ENCODE measurements at regions not wholly inside any gene's neighbourhood (a gene's known extent, or its start where the extent isn't known, plus 50 kb on each side); places are given as distances from the start of the nearest gene placed in this dataset.

DNA sequence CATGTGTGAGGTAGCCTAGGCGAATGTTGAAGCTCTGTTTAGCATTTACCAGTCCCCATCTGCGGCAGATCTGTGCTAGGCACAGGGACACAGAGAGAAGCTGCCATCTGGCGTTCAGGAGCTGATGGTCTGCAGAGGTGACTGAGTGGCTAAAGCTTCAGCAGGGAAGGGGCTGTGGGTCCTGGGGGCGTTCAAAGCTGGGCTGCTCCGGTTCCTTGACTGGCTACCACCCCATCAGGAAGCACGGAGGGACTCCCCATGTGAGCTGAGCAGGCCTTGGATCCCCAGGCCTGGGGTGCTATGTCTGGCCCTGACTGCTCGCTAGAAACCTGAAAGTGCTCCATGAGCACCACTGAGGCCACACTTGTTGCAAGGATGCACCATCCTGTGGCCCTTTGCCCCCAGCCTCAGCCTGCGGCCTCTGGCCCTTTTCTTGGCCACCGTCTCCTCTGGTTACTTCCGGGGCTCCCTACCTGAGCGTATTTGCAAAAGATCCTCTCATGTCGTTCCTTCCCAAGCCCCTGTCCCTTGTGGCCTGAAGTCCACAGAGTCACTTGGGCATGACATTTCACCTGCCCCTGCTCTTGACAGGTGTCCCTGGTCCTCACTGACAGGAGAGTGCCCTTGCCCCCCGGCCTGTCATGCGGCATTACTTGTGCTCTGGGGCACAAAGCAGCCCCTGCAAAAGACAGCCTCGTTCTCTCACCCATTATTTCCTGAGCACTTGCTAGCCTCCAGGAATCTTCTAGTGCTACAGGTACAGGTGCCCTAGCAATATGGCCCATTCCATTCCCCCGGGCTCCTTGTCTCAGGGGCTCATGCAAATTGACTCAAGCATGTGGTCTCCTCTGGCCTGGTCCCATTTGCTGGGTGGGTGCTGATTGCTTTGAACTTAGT lies 108.1 kb downstream of the GLRX3 start:
- Histone ChIP-seq H3K9me3 (ENCODE audit: control insufficient read depth, insufficient read depth, low read length) (no peaks in the 10 kb centered on the region), H3K4me1 (ENCODE audit: control insufficient read depth, insufficient read depth, low read length) (no peaks in the 10 kb centered on the region), H3K36me3 (ENCODE audit: control insufficient read depth, insufficient read depth, low read length) (no peaks in the 10 kb centered on the region), H3K9ac (ENCODE audit: low read depth, low read length) (no peak overlapping the region), H3K27me3 (ENCODE audit: control insufficient read depth, insufficient read depth, low read length) (no peaks in the 10 kb centered on the region), H3K4me3 (ENCODE audit: low read depth, low read length) (no peak overlapping the region)

DNA sequence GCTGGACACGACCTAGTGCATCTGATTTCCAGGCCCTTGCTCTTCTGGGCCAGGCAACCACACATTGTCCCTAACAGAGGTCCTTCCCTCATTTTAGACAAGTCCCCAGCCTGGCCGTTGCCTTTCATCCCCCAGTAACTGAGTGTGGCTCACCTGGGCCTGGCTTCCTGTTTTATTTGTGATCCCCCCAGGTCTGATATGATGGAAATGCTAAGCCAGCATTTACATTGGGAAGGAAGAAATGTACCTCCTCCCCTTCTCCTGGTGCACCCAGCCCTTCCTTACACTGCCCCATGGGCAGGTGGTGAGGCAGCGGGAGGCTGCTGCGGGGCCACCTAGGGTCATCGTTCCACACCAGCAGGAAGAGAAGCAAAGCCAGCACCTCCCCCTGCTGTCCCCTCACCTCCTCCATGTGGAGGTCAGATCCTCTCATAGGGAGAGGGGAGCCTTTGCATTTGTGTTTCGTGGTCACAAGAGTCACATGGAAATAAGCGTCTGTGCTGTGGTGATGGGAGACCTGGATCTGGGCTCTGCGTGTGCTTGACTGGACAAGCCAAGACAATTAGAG lies 108.8 kb downstream of the GLRX3 start:
- Histone ChIP-seq H3K9me3 (ENCODE audit: control insufficient read depth, insufficient read depth, low read length) (no peaks in the 10 kb centered on the region), H3K27me3 (ENCODE audit: control insufficient read depth, insufficient read depth, low read length) (no peaks in the 10 kb centered on the region), H3K4me1 (ENCODE audit: control insufficient read depth, insufficient read depth, low read length) (no peaks in the 10 kb centered on the region), H3K9ac (ENCODE audit: low read depth, low read length) (no peak overlapping the region), H3K36me3 (ENCODE audit: control insufficient read depth, insufficient read depth, low read length) (no peaks in the 10 kb centered on the region), H3K4me3 (ENCODE audit: low read depth, low read length) (no peak overlapping the region)

DNA sequence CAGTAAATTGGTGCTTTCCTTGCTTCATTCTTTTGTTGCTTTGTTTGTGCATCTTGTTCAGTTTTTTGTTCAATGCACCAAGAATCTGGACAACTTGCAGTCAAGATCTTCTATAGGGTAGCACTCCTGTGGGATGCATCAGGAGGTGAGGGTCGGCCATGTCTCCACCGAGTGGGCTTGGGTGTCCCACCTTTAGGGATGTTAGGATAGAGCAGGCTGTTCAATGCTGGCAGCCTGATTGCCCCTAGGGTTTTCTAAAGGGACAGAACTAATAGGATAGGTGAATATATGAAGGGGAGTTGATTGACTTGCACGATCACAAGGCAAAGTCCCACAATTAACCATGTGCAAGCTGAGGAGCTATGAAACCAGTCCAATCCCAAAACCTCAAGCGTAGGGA lies 109.9 kb downstream of the GLRX3 start:
- H3K9ac ChIP-seq (ENCODE audit: low read depth, low read length), result no peak overlapping the region
- no peaks in the 10 kb centered on the region for H3K9me3 ChIP-seq (ENCODE audit: control insufficient read depth, insufficient read depth, low read length)
- no peaks in the 10 kb centered on the region for H3K27me3 ChIP-seq (ENCODE audit: control insufficient read depth, insufficient read depth, low read length)
- H3K36me3 ChIP-seq (ENCODE audit: control insufficient read depth, insufficient read depth, low read length), result no peaks in the 10 kb centered on the region
- H3K4me3 ChIP-seq (ENCODE audit: low read depth, low read length), result no peak overlapping the region
- no peaks in the 10 kb centered on the region for H3K4me1 ChIP-seq (ENCODE audit: control insufficient read depth, insufficient read depth, low read length)

DNA sequence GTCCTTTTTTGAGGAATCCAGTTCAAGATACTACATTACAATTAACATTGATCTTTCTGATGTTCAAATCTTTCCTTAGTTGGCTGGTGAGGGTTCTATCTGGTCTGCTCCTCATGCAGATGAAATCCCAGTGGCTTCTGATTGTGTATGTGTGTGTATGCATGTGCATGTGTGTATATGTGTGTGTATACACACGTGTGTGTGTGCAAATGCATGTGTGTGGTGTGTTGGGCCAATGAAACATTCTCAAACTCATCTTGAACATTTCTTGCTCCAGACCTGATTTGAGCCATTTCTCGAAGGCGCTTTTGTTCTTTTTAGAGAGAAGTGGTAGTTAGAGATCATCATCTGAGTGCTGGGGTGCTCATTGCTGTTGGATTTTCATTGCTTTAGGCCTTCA lies 113.9 kb downstream of the GLRX3 start:
- H3K36me3 ChIP-seq (ENCODE audit: control insufficient read depth, insufficient read depth, low read length), result no peaks in the 10 kb centered on the region
- no peak overlapping the region for H3K4me3 ChIP-seq (ENCODE audit: low read depth, low read length)
- H3K27me3 ChIP-seq (ENCODE audit: control insufficient read depth, insufficient read depth, low read length), result no peaks in the 10 kb centered on the region
- H3K9ac ChIP-seq (ENCODE audit: low read depth, low read length), result no peak overlapping the region
- no peaks in the 10 kb centered on the region for H3K4me1 ChIP-seq (ENCODE audit: control insufficient read depth, insufficient read depth, low read length)
- no peaks in the 10 kb centered on the region for H3K9me3 ChIP-seq (ENCODE audit: control insufficient read depth, insufficient read depth, low read length)

DNA sequence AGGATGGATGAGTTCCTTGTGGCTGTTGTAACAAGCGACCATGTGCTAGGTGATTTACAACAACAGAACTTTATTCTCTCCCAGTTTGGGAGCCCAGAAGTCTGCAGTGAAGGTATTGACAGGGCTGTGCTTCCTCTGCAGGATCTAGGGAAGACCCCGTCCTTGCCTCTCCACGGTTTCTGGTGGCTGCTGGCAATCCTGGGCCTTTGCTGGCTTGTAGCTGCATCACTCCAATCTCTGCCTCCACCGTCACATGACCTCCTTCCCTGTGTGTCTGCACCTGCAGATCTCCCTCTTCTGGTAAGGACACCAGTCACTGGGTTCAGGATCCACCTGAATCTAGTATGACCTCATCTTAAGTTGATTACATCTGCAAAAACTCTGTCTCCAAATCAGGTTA lies 115.6 kb downstream of the GLRX3 start:
- no peak overlapping the region for H3K9ac ChIP-seq (ENCODE audit: low read depth, low read length)
- no peaks in the 10 kb centered on the region for H3K9me3 ChIP-seq (ENCODE audit: control insufficient read depth, insufficient read depth, low read length)
- no peaks in the 10 kb centered on the region for H3K4me1 ChIP-seq (ENCODE audit: control insufficient read depth, insufficient read depth, low read length)
- H3K4me3 ChIP-seq (ENCODE audit: low read depth, low read length), result no peak overlapping the region
- no peaks in the 10 kb centered on the region for H3K27me3 ChIP-seq (ENCODE audit: control insufficient read depth, insufficient read depth, low read length)
- H3K36me3 ChIP-seq (ENCODE audit: control insufficient read depth, insufficient read depth, low read length), result no peaks in the 10 kb centered on the region

DNA sequence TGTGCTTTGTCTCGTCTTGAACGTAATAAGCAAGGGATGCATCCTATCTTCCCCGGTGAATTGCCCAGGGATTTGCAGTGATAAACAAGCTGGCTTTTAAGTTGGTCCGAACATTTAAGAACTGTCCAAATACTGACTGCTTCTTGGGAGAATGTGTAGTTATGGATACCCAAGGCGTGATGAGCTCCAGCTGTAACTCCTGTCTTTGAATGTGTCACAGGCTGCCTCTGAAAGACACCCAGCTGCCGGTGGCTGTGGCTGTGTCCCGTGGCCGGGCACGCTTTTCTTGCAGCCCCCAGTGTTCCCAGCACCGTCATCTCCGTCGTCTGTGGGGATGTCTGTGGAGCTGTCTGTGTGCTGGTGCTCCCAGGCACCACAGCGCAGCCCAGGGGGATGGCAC lies 118.1 kb downstream of the GLRX3 start:
- Histone ChIP-seq H3K4me1 (ENCODE audit: control insufficient read depth, insufficient read depth, low read length) (no peaks in the 10 kb centered on the region), H3K9me3 (ENCODE audit: control insufficient read depth, insufficient read depth, low read length) (no peaks in the 10 kb centered on the region), H3K4me3 (ENCODE audit: low read depth, low read length) (no peak overlapping the region)

DNA sequence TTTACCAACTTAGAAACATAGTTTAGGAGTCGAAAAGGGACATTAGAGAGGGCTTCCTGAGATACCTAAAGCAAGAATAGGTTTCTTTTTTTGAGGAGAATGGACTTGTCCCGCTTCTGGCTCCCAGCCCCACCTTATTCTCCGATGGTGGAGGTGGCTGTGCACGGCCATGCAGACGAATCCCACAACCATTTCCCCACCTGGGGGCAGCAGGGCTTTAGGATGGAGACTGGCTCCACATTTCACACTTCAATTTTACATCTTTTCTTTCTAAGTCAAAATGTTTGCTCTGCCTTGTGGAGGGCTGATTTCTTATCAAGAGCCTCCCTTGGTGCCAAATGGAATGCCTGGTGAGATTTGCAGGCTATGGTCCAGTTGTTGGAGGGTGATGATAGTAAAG lies 118.5 kb downstream of the GLRX3 start:
- H3K9me3 ChIP-seq (ENCODE audit: control insufficient read depth, insufficient read depth, low read length), result no peaks in the 10 kb centered on the region
- H3K4me3 ChIP-seq (ENCODE audit: low read depth, low read length), result no peak overlapping the region
- H3K27me3 ChIP-seq (ENCODE audit: control insufficient read depth, insufficient read depth, low read length), result no peaks in the 10 kb centered on the region
- H3K4me1 ChIP-seq (ENCODE audit: control insufficient read depth, insufficient read depth, low read length), result no peaks in the 10 kb centered on the region
- no peaks in the 10 kb centered on the region for H3K36me3 ChIP-seq (ENCODE audit: control insufficient read depth, insufficient read depth, low read length)
- H3K9ac ChIP-seq (ENCODE audit: low read depth, low read length), result no peak overlapping the region

More for the DNA sequence above, 118.1 kb downstream of the GLRX3 start:
- Histone ChIP-seq H3K27me3 (ENCODE audit: control insufficient read depth, insufficient read depth, low read length) (no peaks in the 10 kb centered on the region), H3K36me3 (ENCODE audit: control insufficient read depth, insufficient read depth, low read length) (no peaks in the 10 kb centered on the region), H3K9ac (ENCODE audit: low read depth, low read length) (no peak overlapping the region)

DNA sequence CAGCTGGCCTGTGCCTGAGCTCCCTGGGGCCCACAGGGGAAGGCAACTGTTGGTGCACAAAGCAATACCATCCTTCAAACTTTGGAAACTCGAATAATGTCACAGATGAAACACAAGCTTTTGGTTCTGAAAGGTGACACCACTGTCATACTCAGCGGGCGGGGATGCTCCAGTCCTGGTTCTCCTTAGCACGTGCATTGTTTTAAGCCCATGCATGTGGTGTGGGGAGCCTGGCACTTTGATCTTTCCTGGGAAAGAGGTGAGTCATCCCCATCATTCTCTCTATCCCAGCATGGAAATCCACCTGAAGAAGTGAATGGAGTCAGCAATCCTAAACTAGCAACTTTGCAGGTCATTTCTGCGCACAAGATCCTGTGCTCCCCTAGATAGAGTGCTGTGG lies 119.6 kb downstream of the GLRX3 start:
- no peaks in the 10 kb centered on the region for H3K4me1 ChIP-seq (ENCODE audit: control insufficient read depth, insufficient read depth, low read length)
- no peaks in the 10 kb centered on the region for H3K9me3 ChIP-seq (ENCODE audit: control insufficient read depth, insufficient read depth, low read length)
- H3K27me3 ChIP-seq (ENCODE audit: control insufficient read depth, insufficient read depth, low read length), result no peaks in the 10 kb centered on the region
- no peaks in the 10 kb centered on the region for H3K36me3 ChIP-seq (ENCODE audit: control insufficient read depth, insufficient read depth, low read length)
- no peak overlapping the region for H3K9ac ChIP-seq (ENCODE audit: low read depth, low read length)
- no peak overlapping the region for H3K4me3 ChIP-seq (ENCODE audit: low read depth, low read length)

DNA sequence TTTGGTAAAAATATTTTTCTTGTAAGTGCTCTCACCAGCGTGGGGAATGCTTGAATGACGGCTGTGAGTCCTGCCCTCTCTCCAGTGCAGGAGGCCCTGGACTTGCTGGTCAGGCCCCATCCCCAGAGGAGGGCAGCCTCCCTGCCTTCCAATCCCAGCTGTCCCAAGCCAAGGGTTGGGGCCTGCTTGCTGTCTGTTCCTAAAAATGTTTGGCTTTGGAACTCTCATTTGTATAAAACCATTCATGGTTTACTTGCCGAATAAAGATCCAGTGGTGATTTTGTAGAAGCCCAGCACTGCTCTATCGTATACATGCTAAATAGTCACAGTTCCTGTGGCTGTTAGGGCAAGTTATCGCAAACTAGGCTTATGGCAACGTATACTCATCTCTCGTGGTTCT lies 121.7 kb downstream of the GLRX3 start:
- no peaks in the 10 kb centered on the region for H3K36me3 ChIP-seq (ENCODE audit: control insufficient read depth, insufficient read depth, low read length)
- no peaks in the 10 kb centered on the region for H3K27me3 ChIP-seq (ENCODE audit: control insufficient read depth, insufficient read depth, low read length)

DNA sequence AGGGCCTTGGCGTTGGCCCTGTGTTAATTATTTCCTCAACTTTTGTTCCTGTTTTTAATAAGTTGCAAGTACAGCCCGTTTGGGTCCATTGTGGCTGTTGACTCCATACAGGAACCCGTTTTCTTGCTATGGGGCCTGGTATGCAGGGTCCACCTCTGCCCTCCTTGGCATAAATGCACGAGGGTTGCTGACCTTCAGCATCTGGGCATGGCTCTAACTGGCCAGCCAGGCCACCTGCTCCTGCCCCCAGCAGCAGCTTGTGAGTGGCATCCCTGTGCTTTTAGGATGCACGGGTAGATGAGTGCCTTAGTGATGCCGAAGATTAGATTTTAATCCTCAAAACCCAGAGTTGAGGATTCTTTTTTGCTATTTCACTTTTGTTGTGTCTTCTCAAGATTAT lies 123.2 kb downstream of the GLRX3 start:
- peaks cover 3% of the 10 kb centered on the region for H3K9me3 ChIP-seq (ENCODE audit: control insufficient read depth, insufficient read depth, low read length)
- no peak overlapping the region for H3K9ac ChIP-seq (ENCODE audit: low read depth, low read length)
- no peaks in the 10 kb centered on the region for H3K27me3 ChIP-seq (ENCODE audit: control insufficient read depth, insufficient read depth, low read length)
- no peak overlapping the region for H3K4me3 ChIP-seq (ENCODE audit: low read depth, low read length)
- no peaks in the 10 kb centered on the region for H3K36me3 ChIP-seq (ENCODE audit: control insufficient read depth, insufficient read depth, low read length)
- no peaks in the 10 kb centered on the region for H3K4me1 ChIP-seq (ENCODE audit: control insufficient read depth, insufficient read depth, low read length)

More for the DNA sequence above, 121.7 kb downstream of the GLRX3 start:
- Histone ChIP-seq H3K9ac (ENCODE audit: low read depth, low read length) (no peak overlapping the region), H3K4me1 (ENCODE audit: control insufficient read depth, insufficient read depth, low read length) (no peaks in the 10 kb centered on the region), H3K4me3 (ENCODE audit: low read depth, low read length) (no peak overlapping the region), H3K9me3 (ENCODE audit: control insufficient read depth, insufficient read depth, low read length) (no peaks in the 10 kb centered on the region)

DNA sequence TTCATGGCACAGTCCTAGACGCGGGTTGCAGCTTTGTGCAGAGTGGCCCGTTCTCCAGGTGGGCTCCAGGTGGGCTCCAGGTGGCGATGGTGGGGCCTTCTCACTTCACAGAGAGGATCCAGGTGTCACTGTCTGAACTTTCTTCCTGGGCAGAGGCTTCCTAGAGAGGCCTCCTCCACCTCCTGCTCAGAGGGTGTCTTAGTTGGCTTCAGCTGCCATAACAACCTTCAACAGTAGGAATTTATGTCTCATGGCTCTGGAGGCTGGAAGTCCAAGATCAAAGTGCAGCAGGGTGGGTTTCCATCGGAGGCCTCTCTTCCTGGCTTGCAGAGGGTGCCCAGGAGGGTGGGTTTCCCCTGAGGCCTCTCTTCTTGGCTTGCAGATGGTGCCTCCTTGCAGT lies 125.1 kb downstream of the GLRX3 start:
- H3K4me3 ChIP-seq (ENCODE audit: low read depth, low read length), result no peak overlapping the region
- H3K9ac ChIP-seq (ENCODE audit: low read depth, low read length), result no peak overlapping the region
- no peaks in the 10 kb centered on the region for H3K4me1 ChIP-seq (ENCODE audit: control insufficient read depth, insufficient read depth, low read length)
- H3K9me3 ChIP-seq (ENCODE audit: control insufficient read depth, insufficient read depth, low read length), result peaks cover 3% of the 10 kb centered on the region
- H3K36me3 ChIP-seq (ENCODE audit: control insufficient read depth, insufficient read depth, low read length), result no peaks in the 10 kb centered on the region
- no peaks in the 10 kb centered on the region for H3K27me3 ChIP-seq (ENCODE audit: control insufficient read depth, insufficient read depth, low read length)

DNA sequence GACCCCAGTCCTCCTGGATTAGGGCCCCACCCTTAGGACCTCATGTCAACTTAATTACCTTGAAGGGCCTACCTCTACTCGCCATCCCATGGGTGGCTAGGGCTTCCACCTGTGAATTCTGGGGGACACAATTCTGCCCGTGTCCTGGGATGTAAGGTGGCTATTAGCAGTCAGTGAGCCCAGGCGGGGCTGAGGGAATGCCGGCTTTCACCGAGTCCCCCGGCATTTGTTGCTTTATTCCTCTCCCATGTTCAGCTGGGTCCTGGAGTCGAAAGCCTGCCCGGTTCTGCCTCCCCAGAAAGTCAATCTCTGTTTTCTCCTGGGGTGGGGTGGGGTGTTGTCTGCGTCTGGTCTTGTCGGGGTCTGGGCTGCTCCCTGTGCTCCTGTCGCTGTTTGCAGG lies 125.6 kb downstream of the GLRX3 start:
- Histone ChIP-seq H3K36me3 (ENCODE audit: control insufficient read depth, insufficient read depth, low read length) (no peaks in the 10 kb centered on the region), H3K27me3 (ENCODE audit: control insufficient read depth, insufficient read depth, low read length) (no peaks in the 10 kb centered on the region), H3K4me3 (ENCODE audit: low read depth, low read length) (no peak overlapping the region), H3K4me1 (ENCODE audit: control insufficient read depth, insufficient read depth, low read length) (no peaks in the 10 kb centered on the region), H3K9ac (ENCODE audit: low read depth, low read length) (no peak overlapping the region), H3K9me3 (ENCODE audit: control insufficient read depth, insufficient read depth, low read length) (peaks cover 3% of the 10 kb centered on the region)
